ENCODE measurements at regions not wholly inside any gene's neighbourhood (a gene's known extent, or its start where the extent isn't known, plus 50 kb on each side); places are given as distances from the start of the nearest gene placed in this dataset.

DNA sequence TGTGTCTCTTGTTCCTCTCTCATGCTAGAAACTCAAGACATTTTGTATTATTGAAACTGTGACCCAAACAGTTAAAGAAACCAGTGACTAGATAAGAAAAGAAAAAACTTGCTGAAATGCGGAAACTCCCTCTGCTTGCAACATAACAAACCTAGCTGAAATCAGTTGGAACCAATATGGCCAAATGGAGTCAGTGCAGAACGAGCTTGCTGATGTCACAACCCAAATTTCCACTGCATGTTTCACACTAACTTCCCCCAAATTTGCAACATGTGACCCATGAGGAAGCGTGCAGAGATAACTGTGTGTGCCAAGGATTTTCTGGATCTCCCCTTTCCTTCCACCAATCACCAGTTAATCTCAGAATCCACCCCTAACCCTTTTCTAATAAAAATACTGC, 208.0 kb downstream of the DLEU7 start:
- TF ChIP-seq, protein P1, sequence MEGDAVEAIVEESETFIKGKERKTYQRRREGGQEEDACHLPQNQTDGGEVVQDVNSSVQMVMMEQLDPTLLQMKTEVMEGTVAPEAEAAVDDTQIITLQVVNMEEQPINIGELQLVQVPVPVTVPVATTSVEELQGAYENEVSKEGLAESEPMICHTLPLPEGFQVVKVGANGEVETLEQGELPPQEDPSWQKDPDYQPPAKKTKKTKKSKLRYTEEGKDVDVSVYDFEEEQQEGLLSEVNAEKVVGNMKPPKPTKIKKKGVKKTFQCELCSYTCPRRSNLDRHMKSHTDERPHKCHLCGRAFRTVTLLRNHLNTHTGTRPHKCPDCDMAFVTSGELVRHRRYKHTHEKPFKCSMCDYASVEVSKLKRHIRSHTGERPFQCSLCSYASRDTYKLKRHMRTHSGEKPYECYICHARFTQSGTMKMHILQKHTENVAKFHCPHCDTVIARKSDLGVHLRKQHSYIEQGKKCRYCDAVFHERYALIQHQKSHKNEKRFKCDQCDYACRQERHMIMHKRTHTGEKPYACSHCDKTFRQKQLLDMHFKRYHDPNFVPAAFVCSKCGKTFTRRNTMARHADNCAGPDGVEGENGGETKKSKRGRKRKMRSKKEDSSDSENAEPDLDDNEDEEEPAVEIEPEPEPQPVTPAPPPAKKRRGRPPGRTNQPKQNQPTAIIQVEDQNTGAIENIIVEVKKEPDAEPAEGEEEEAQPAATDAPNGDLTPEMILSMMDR (IDR thresholded peaks at IDR 0.05; ENCODE audit: control insufficient read depth, insufficient read depth, low read depth, low read length, missing control alignments): no peak
- DNase-seq (ENCODE audit: low read depth): no peak
- no peak overlapping the region for H3K4me3 ChIP-seq (ENCODE audit: control insufficient read depth, low read depth, low read length)

DNA sequence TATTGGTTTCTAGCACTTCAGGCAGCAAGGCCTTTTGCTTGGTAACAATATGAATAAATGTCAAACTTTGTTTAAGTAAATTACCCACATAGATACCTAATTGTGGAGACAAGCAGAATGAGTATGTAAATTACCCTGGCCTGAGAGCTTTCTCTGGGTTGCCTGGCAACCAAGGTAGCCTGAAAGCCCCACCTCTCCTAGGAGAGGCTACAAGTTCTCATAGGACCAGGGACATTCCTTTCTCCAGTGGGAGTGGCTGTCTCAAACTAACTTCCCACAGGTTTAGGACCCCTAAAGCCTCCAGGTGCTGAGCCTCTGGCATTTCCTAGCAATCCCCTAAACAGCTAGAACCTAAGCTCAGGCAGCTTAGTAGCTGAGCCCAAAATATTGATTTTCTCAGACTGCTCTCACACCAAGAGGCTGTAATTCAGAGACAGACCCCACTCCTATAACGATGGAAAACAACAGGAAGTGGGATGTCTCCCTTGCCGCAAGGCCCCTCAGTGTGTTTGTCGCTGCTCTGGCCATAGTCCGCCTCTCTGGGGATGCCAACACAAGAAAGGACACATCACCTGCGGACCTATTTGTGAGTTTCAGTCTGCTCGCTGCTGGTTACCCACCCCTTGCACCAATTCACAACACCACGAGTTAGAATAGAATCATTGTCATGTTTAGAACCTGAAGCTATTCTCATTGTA, 207.3 kb downstream of the DLEU7 start:
- no peak overlapping the region for H3K4me3 ChIP-seq (ENCODE audit: control insufficient read depth, low read depth, low read length)
- TF ChIP-seq, protein P1 (IDR thresholded peaks at IDR 0.05; ENCODE audit: control insufficient read depth, insufficient read depth, low read depth, low read length, missing control alignments): no peak
- no peak for DNase-seq (ENCODE audit: low read depth)

DNA sequence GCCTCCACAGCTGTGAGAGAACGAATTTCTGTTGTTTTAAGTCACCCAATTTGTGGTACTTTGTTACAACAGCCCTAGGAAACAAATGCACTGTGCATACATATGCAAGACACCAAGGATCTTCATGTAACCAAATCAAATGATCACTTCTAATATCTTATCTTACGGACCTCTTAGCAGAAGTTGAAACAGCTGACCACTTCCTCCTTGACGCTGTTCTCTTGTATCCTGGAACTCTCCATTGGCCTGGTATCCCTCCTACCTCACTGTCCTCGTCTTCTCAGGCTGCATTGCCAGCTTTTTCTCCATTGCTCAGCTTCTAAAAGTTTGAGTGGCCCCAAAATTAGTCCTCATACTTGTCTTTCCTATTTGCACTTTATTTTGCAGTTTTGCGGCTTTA, 200.4 kb downstream of the DLEU7 start:
- H3K4me3 ChIP-seq (ENCODE audit: control insufficient read depth, low read depth, low read length): no peak overlapping the region
- TF ChIP-seq, protein P1 (IDR thresholded peaks at IDR 0.05; ENCODE audit: control insufficient read depth, insufficient read depth, low read depth, low read length, missing control alignments): no peak
- DNase-seq (ENCODE audit: low read depth): no peak

DNA sequence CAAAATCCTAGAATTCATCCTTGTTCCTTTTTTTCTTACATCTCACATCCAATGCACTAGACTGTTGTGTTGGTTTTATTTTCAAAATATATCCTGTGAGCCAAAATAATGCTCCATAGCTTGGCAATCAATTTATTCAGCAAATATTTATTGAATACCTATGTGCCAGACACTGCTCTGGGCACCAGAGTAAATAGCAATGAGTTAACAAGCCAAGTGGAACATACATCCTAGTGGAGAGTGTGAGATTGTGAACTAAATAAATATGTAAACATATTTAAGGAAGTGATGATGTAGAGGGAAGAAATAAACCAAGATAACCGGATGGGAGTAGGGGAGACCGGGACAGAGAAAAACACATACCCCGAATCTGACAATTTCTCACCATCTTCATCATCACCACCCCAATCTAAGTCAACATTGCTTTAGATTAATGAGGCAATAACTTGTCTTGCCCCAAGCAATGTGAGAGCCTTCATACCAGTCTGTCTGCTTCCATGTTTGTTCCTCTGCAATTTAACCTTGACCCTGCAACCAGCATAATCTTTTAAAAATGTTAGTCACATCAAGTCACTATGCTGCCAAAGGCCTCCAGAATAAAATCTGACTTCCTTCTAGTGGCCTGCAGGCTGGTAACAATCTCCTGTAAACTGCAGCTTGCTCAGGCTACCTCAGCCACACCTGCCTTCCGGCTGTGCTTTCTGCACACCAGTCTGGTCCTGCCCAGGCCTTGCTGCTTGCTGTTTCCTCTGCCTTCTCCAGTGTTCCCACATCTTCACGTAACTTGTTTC, 199.2 kb downstream of the DLEU7 start:
- TF ChIP-seq, protein P1 (IDR thresholded peaks at IDR 0.05; ENCODE audit: control insufficient read depth, insufficient read depth, low read depth, low read length, missing control alignments): no peak
- no peak overlapping the region for H3K4me3 ChIP-seq (ENCODE audit: control insufficient read depth, low read depth, low read length)
- DNase-seq (ENCODE audit: low read depth): no peak

DNA sequence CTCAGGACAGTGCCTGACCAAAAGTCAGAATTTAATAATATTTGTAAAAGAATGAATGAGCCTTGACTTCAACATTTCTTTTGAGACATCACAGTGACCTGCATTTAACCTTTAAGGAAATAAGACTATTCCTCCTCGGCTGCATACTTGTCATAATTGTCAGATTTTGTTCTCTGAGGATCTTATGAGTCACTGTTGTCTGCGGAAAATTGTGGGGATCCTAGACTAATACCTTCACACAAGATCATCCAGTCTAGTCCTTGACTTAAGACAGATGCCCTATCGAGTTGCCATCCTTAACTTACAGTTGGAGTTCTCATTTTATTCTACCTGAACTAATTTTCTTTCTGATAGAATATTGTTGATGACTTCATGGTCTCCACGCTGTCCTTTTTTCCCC, 198.4 kb downstream of the DLEU7 start:
- no peak for DNase-seq (ENCODE audit: low read depth)
- no peak overlapping the region for H3K4me3 ChIP-seq (ENCODE audit: control insufficient read depth, low read depth, low read length)
- TF ChIP-seq, protein P1 (IDR thresholded peaks at IDR 0.05; ENCODE audit: control insufficient read depth, insufficient read depth, low read depth, low read length, missing control alignments): no peak

DNA sequence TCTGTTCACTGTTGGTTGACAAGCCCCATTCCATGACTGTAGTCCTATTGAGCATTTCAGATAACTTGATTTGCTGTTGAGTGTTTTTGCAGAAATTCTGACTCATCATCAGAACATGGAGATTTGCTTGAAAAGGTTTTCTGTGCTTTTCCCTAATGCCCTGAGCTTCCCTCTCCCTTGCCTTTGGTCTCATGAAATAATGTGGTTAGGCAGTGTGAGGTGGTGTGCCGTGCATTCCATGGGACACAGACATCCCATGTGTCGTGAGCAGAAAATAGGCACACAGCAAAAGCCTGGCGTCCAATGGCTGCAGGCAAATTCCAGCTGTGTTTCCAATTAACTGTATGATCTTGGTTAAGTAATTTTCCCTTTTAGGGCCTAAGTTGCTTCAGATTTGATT, 197.4 kb downstream of the DLEU7 start:
- DNase-seq (ENCODE audit: low read depth): no peak
- no peak overlapping the region for H3K4me3 ChIP-seq (ENCODE audit: control insufficient read depth, low read depth, low read length)
- TF ChIP-seq, protein P1 (IDR thresholded peaks at IDR 0.05; ENCODE audit: control insufficient read depth, insufficient read depth, low read depth, low read length, missing control alignments): no peak

All from AG09309 (cell line).